ENCODE measurements at regions not wholly inside any gene's neighbourhood (a gene's known extent, or its start where the extent isn't known, plus 50 kb on each side); places are given as distances from the start of the nearest gene placed in this dataset.

DNA sequence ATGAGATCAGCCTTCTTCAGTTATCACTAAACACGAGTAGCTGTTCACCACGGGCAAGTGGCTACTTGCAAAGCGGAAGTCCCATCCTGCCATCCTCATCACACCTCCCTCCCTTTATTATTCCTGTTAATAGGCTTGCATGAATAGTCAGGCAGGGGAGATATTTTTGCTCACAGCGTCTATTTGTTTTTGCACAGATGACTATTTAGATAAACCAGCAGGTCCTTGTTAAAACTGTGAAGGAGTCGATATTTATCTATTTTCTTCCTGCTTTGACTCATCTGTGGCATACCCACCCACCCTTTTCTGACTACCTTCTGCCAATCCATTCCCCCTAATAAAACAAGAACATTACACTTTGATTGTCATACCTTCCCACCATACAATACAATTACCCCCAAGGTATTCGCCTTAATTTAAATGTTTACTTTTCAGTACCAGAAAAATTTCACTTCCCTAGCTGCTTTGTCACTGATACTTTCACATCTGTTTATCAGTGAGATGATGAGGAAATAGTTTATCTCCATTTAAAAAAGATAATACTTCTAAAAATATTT lies 96.6 kb upstream of the BANK1 start:
- Histone ChIP-seq H3K4me2 (ENCODE audit: low read length) (no peak overlapping the region), H2AFZ (ENCODE audit: low read depth, low read length) (no peak overlapping the region), H3K9me2 (ENCODE audit: insufficient read depth, low read length) (no peaks in the 10 kb centered on the region), H3F3A (ENCODE audit: insufficient read depth, low read length, poor library complexity, severe bottlenecking) (no peaks in the 10 kb centered on the region), H3K79me2 (replicated peaks; ENCODE audit: insufficient read depth, low read length) (no peaks in the 10 kb centered on the region), H3K9me3 (ENCODE audit: low read length) (no peaks in the 10 kb centered on the region), H3K27ac (ENCODE audit: low read length) (no peak overlapping the region), H4K20me1 (ENCODE audit: insufficient read depth) (no peaks in the 10 kb centered on the region), H3K27me3 (ENCODE audit: insufficient read depth, low read depth, low read length) (no peaks in the 10 kb centered on the region), H3K36me3 (ENCODE audit: insufficient read depth, low read length) (no peaks in the 10 kb centered on the region), H3K4me3 (ENCODE audit: low read length) (no peak overlapping the region), H3K9ac (ENCODE audit: low read length) (no peak overlapping the region)
- TF ChIP-seq EZH2 (IDR thresholded peaks at IDR 0.05; ENCODE audit: borderline replicate concordance, insufficient read depth, low read length, poor library complexity, severe bottlenecking) (no peak), EP300 (conservative IDR thresholded peaks at IDR 0.05; ENCODE audit: poor library complexity, severe bottlenecking) (no peak), POLR2AphosphoS5 (IDR thresholded peaks at IDR 0.05) (no peak), REST (IDR thresholded peaks at IDR 0.05; ENCODE audit: borderline replicate concordance) (no peak), MXI1 (conservative IDR thresholded peaks at IDR 0.05; ENCODE audit: poor library complexity, severe bottlenecking) (no peak), TAF1 (IDR thresholded peaks at IDR 0.05; ENCODE audit: low read depth) (no peak), CTCF (IDR thresholded peaks at IDR 0.05; ENCODE audit: poor library complexity, severe bottlenecking) (no peak), RAD21 (conservative IDR thresholded peaks at IDR 0.05) (no peak), SMC3 (conservative IDR thresholded peaks at IDR 0.05; ENCODE audit: poor library complexity) (no peak)

- Histone ChIP-seq H3K27me3 (ENCODE audit: insufficient read depth, low read depth, low read length) (no peaks in the 10 kb centered on the region), H3K27ac (ENCODE audit: low read length) (no peak overlapping the region), H2AFZ (ENCODE audit: low read depth, low read length) (no peak overlapping the region), H3K4me2 (ENCODE audit: low read length) (no peak overlapping the region), H3K4me3 (ENCODE audit: low read length) (no peak overlapping the region), H3K9me3 (ENCODE audit: low read length) (no peaks in the 10 kb centered on the region), H3F3A (ENCODE audit: insufficient read depth, low read length, poor library complexity, severe bottlenecking) (no peaks in the 10 kb centered on the region), H3K9me2 (ENCODE audit: insufficient read depth, low read length) (no peaks in the 10 kb centered on the region), H3K36me3 (ENCODE audit: insufficient read depth, low read length) (no peaks in the 10 kb centered on the region), H4K20me1 (ENCODE audit: insufficient read depth) (no peaks in the 10 kb centered on the region), H3K9ac (ENCODE audit: low read length) (no peak overlapping the region), H3K79me2 (replicated peaks; ENCODE audit: insufficient read depth, low read length) (no peaks in the 10 kb centered on the region)
- TF ChIP-seq POLR2AphosphoS5 (IDR thresholded peaks at IDR 0.05) (no peak), SMC3 (conservative IDR thresholded peaks at IDR 0.05; ENCODE audit: poor library complexity) (no peak), RAD21 (conservative IDR thresholded peaks at IDR 0.05) (no peak), EP300 (conservative IDR thresholded peaks at IDR 0.05; ENCODE audit: poor library complexity, severe bottlenecking) (no peak), REST (IDR thresholded peaks at IDR 0.05; ENCODE audit: borderline replicate concordance) (no peak), MXI1 (conservative IDR thresholded peaks at IDR 0.05; ENCODE audit: poor library complexity, severe bottlenecking) (no peak), CTCF (IDR thresholded peaks at IDR 0.05; ENCODE audit: poor library complexity, severe bottlenecking) (no peak), TAF1 (IDR thresholded peaks at IDR 0.05; ENCODE audit: low read depth) (no peak)
Observed at GRCh38 chr4:101689220-101689619, 101.3 kb upstream of the BANK1 start.
